K562 (cell line): ENCODE measurements at regions not wholly inside any gene's neighbourhood (a gene's known extent, or its start where the extent isn't known, plus 50 kb on each side); places are given as distances from the start of the nearest gene placed in this dataset.

Experiments used
- ATAC-seq: fragments of 200-7000 bp; cut with Tn5 transposase; 3 replicates; pipeline ENCODE4 v1.9.1; 2020; ENCODE audit warnings: moderate library complexity
- BruUV-seq: library from RNA; stranded (reverse); fragments of 400-500 nt; replicated peaks from 2 replicates; lab custom pipeline; 2021; lab: Mats Ljungman, UMichigan
- CTCF ChIA-PET: fragments of 300-600 bp; formaldehyde crosslinking; extraction: SDS; loops from one replicate; lab custom pipeline; 2021; ENCODE audit warnings: low intra/inter-chr PET ratio; lab: Yijun Ruan, JAX
- POLR2A ChIA-PET: fragments of 300-600, 350-650 bp; sonication (Branson Sonifier 250); formaldehyde crosslinking; extraction: SDS; loops from one replicate; lab custom pipeline; 2021; ENCODE audit warnings: antibody characterized with exemption, inconsistent platforms; lab: Yijun Ruan, JAX
- DNase-seq, 4 experiments: peaks; one replicate each; pipeline versions ENCODE4 v3.0.0 to v3.0.0-alpha.2; 2011 to 2018; ENCODE audit warnings: low spot score in 3 of 4, mixed read lengths in 3 of 4; ENCODE audit errors: extremely low read depth in 1 of 4
- FAIRE-seq: peaks from 2 replicates; lab custom pipeline; 2011; peaks lifted over from hg19 to GRCh38; lab: Jason Lieb, UNC
- H2AFZ ChIP-seq: 2 replicates; pipeline ENCODE4 v1.6.0; 2011; ENCODE audit warnings: low read depth, low read length, control low read depth, inconsistent platforms
- H3K27ac ChIP-seq: fragments of 200-600 bp; 3 replicates; pipeline ENCODE4 v1.8.0; 2011; ENCODE audit warnings: low read depth, mild to moderate bottlenecking, control low read depth, inconsistent platforms, low read length, moderate library complexity, mixed read lengths; ENCODE audit errors: extremely low read depth
- H3K27me3 ChIP-seq, 2 experiments: fragments of 300-600 bp in 1 of 2; 2 replicates in 1 of 2; 3 replicates in 1 of 2; pipeline versions ENCODE4 v1.6.0 to v1.8.0; 2011; ENCODE audit warnings: inconsistent platforms in 2 of 2, low read length in 2 of 2, mild to moderate bottlenecking in 1 of 2, mixed read lengths in 1 of 2, moderate library complexity in 1 of 2; ENCODE audit not compliant: control insufficient read depth in 2 of 2, insufficient read depth in 2 of 2
- H3K36me3 ChIP-seq: fragments of 300-600 bp; 3 replicates; pipeline ENCODE4 v1.8.0; 2011; ENCODE audit warnings: mild to moderate bottlenecking, low read length, inconsistent platforms; ENCODE audit not compliant: control insufficient read depth, insufficient read depth
- H3K4me1 ChIP-seq, 2 experiments: fragments of 200-600 bp in 1 of 2; replicated peaks in 1 of 2; 2 replicates in 1 of 2; 3 replicates in 1 of 2; pipeline versions ENCODE4 v1.5.1 to v1.8.0; 2011; ENCODE audit warnings: inconsistent platforms in 2 of 2, low read length in 2 of 2, mild to moderate bottlenecking in 1 of 2, mixed read lengths in 1 of 2, moderate library complexity in 1 of 2; ENCODE audit not compliant: control insufficient read depth in 2 of 2, insufficient read depth in 2 of 2
- H3K4me2 ChIP-seq: 2 replicates; pipeline ENCODE4 v1.6.1; 2011; ENCODE audit warnings: low read length, control low read depth, inconsistent platforms, mixed read lengths; ENCODE audit not compliant: insufficient read depth
- H3K4me3 ChIP-seq: fragments of 200-600 bp; sonication (generic), shearing (Covaris generic); 2 replicates; pipeline ENCODE4 v1.5.1; 2016; ENCODE audit warnings: control low read depth, inconsistent platforms
- H3K79me2 ChIP-seq: fragments of 200-600 bp; 3 replicates; pipeline ENCODE4 v1.8.0; 2011; ENCODE audit warnings: low read length, inconsistent platforms; ENCODE audit not compliant: control insufficient read depth, insufficient read depth
- H3K9ac ChIP-seq, 2 experiments: 2 replicates each; pipeline versions ENCODE4 v1.6.0 to v1.6.1; 2011; ENCODE audit warnings: low read depth in 2 of 2, low read length in 2 of 2, control low read depth in 1 of 2, inconsistent platforms in 1 of 2, mild to moderate bottlenecking in 1 of 2, mixed read lengths in 1 of 2; ENCODE audit not compliant: insufficient read depth in 1 of 2
- H3K9me1 ChIP-seq: one replicate; pipeline ENCODE4 v1.6.0; 2011; ENCODE audit warnings: inconsistent platforms, mild to moderate bottlenecking, low read length, moderate library complexity; ENCODE audit not compliant: control insufficient read depth, insufficient read depth
- H3K9me3 ChIP-seq: replicated peaks from 2 replicates; pipeline ENCODE4 v1.5.1; 2011; ENCODE audit warnings: low read depth, low read length, inconsistent platforms; ENCODE audit not compliant: control insufficient read depth, insufficient read depth
- H4K20me1 ChIP-seq: replicated peaks from 2 replicates; pipeline ENCODE4 v1.6.1; 2011; ENCODE audit warnings: low read length, inconsistent platforms, mixed read lengths; ENCODE audit not compliant: control insufficient read depth, insufficient read depth
- MED1 ChIP-seq: sonication (generic); formaldehyde crosslinking; IDR thresholded peaks from 2 replicates; pipeline ENCODE4 v1.8.1; 2023; ENCODE audit warnings: missing genetic modification reagents, borderline replicate concordance
- WGBS: fragments of 100-300 bp; shearing (Covaris generic); methylation state at CpG from one replicate; pipeline ENCODE4 v1.1.6; 2016; ENCODE audit warnings: low coverage, mixed read lengths; ENCODE audit not compliant: insufficient coverage; ENCODE audit errors: missing lambda C conversion rate; 5-methylcytosine and 5-hydroxymethylcytosine counted together
- in situ Hi-C: fragments of 300-500 bp; cut with MboI; formaldehyde crosslinking; loops from 4 replicates; pipeline ENCODE4 v1.15.0; 2018; ENCODE audit warnings: inconsistent platforms, mixed read lengths
- intact Hi-C: fragments of 100-400 bp; cut with micrococcal nuclease; formaldehyde crosslinking; loops from 2 replicates; pipeline ENCODE4 v1.14.2; 2022
- TF ChIP-seq, protein P1 (sequence below): fragments of 250-450 bp; sonication (Bioruptor Pico); IDR thresholded peaks from 2 replicates; pipeline ENCODE4 v1.8.0; 2022; ENCODE audit warnings: inconsistent platforms, mild to moderate bottlenecking, moderate library complexity, borderline replicate concordance

DNA sequence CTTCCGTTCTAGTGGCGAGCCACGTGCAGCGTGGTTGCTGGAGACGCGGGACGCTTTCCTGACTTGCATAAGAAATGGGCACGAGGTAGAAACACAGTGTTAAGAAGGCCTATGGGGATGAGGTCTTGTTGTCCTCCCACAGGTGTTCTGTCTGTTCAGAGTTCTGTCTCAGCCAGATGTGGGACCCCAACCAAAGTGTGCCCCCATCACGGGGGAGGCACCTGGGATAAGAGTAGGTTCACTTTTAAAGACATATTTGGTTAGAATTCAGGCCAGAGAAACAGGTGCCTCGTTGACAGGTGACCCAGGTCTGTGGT, 56.0 kb upstream of the PITRM1 start (continued):
- TF ChIP-seq, protein P1, sequence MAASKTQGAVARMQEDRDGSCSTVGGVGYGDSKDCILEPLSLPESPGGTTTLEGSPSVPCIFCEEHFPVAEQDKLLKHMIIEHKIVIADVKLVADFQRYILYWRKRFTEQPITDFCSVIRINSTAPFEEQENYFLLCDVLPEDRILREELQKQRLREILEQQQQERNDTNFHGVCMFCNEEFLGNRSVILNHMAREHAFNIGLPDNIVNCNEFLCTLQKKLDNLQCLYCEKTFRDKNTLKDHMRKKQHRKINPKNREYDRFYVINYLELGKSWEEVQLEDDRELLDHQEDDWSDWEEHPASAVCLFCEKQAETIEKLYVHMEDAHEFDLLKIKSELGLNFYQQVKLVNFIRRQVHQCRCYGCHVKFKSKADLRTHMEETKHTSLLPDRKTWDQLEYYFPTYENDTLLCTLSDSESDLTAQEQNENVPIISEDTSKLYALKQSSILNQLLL (CRISPR knock-in tag): no peak
- TF ChIP-seq, all 486 proteins: peak for 0

DNA sequence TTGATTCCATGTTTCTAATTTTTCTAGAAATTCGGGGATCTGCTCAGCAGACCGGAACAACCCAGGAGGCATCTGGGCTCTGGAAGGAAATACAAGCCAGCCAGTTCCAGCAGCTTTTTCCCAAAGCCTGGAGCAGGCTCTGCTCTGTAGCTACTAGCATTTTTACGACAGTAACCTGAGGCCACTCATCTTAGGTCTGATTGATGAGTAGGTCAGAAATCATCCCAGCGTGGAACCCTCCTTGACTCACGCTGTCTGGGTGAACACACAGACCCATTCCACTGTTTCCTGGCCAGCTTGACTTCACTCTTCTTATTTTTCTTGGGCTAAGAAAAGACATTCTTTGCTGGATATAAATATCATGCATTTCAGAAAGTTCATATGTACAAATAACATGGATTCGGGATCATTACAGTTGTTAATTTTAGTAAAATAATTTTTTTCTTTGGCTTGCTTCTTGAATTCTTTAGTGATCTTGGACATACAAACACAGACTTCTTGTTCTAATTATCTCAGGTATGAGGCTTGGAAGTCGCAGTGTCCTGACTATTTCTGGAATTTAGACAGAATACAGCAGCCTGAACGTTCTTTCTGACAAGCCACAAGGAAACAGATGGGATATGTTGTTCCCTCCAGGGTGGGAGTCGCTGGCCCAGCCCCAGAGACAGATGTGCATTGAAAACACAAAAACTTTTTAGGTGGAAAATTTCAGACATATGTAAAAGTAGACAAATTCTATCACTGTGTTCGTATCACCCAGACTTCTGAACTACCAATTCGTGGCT, 54.6 kb upstream of the PITRM1 start:
- H3K9me1 ChIP-seq: peaks cover 4% of the 10 kb centered on the region
- no peak overlapping the region for H3K9ac ChIP-seq
- no peak overlapping the region for H2AFZ ChIP-seq
- no peak overlapping the region for H3K4me3 ChIP-seq
- H3K27ac ChIP-seq: no peak overlapping the region
- ATAC-seq (no peak), FAIRE-seq (no peak), DNase-seq (no peak)
- no peaks in the 10 kb centered on the region for H3K79me2 ChIP-seq
- intact Hi-C loops (no loop called here), in situ Hi-C loops (no loop called here)
- ChIA-PET POLR2A (no interaction called here), CTCF (no interaction called here)
- no TSS peak for BruUV-seq
- H3K9me3 ChIP-seq: no peaks in the 10 kb centered on the region
- H3K4me2 ChIP-seq: no peak overlapping the region
- H3K27me3 ChIP-seq: peaks cover 13 to 22% of the 10 kb centered on the region in 2 experiments
- H4K20me1 ChIP-seq: peaks cover 4% of the 10 kb centered on the region; the same call in 1 of the 2 replicates
- TF ChIP-seq MED1 (CRISPR knock-in tag): no peak
- no peaks in the 10 kb centered on the region; a peak in 1 of 5 replicates for H3K4me1 ChIP-seq
- no peaks in the 10 kb centered on the region for H3K36me3 ChIP-seq
- 2% methylated on average over 11 of the region's 11 CpGs for WGBS
